Activated CD4-positive, alpha-beta memory T cell treated with anti-CD3 and anti-CD28 coated beads, Interleukin-2, amount 10 ng/mL, durations not matched to agents 7 days and 5 days (primary cell): ENCODE measurements at regions not wholly inside any gene's neighbourhood (a gene's known extent, or its start where the extent isn't known, plus 50 kb on each side); places are given as distances from the start of the nearest gene placed in this dataset.
A peak's percentile ranks its signal among the peaks of the same experiment; 100 is the strongest.

Experiments used
- CTCF ChIA-PET: fragments of 350-600 bp; sonication (Branson Sonifier 250); formaldehyde crosslinking; loops from one replicate; lab custom pipeline; 2021; ENCODE audit warnings: antibody characterized with exemption, inconsistent platforms; lab: Charles Lee
- POLR2A ChIA-PET: fragments of 350-600 bp; sonication (Branson Sonifier 250); formaldehyde crosslinking; loops from one replicate; lab custom pipeline; 2021; ENCODE audit warnings: antibody characterized with exemption; lab: Charles Lee
- DNase-seq: peaks from one replicate; pipeline ENCODE4 v3.0.0-alpha.2; 2020
- H3K27ac Mint-ChIP-seq: one replicate; pipeline ENCODE4 v1.8.0; 2021; ENCODE audit warnings: mild to moderate bottlenecking, mixed read lengths
- H3K27me3 Mint-ChIP-seq: one replicate; pipeline ENCODE4 v1.8.0; 2021; ENCODE audit warnings: mixed read lengths
- H3K36me3 Mint-ChIP-seq: one replicate; pipeline ENCODE4 v1.8.0; 2021; ENCODE audit warnings: low read depth, mixed read lengths
- H3K4me1 Mint-ChIP-seq: one replicate; pipeline ENCODE4 v1.8.0; 2021; ENCODE audit warnings: mixed read lengths
- H3K4me3 Mint-ChIP-seq: one replicate; pipeline ENCODE4 v1.8.0; 2021; ENCODE audit warnings: mild to moderate bottlenecking, mixed read lengths
- H3K9me3 Mint-ChIP-seq: one replicate; pipeline ENCODE4 v1.8.0; 2021; ENCODE audit warnings: mixed read lengths

- H3K27me3 Mint-ChIP-seq, result peaks cover 23% of the 10 kb centered on the region
- no peaks in the 10 kb centered on the region for H3K4me1 Mint-ChIP-seq
- DNase-seq, result peak; percentile 42
- H3K9me3 Mint-ChIP-seq, result no peaks in the 10 kb centered on the region
- H3K36me3 Mint-ChIP-seq, result no peaks in the 10 kb centered on the region
- POLR2A ChIA-PET, result no interaction called here
- H3K27ac Mint-ChIP-seq, result no peak overlapping the region
- H3K4me3 Mint-ChIP-seq, result no peak overlapping the region
- CTCF ChIA-PET, result interaction anchor here (0.6 kb wide), 1 partner anchor 233 kb away, joined by 3 read pairs; no protein-coding TSS in a partner anchor
These were observed 147.6 kb upstream of the CAMK1G start for GRCh38 chr1:209435654-209436566.

DNA sequence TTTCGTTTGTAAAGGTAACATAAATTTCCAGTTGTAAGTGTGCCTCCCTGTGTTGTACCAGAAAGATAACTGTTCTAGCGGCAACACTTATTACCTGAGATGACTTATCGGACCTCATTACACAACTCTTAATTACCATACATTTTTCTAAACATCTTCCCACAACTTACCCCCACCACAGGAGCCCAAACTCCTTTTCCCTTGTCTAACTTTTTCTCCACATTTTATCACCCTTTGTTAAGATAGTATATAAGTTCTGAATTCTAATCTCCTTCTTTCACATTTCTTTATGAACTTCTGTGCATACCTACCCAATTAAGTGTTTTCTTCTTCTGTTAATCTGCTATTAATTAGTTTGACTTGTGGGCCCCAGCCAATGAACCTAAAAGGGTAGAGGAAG, 143.7 kb upstream of the CAMK1G start:
- CTCF ChIA-PET, result no interaction called here
- DNase-seq, result no peak
- Mint-ChIP-seq H3K27ac (no peak overlapping the region), H3K4me1 (no peaks in the 10 kb centered on the region), H3K9me3 (no peaks in the 10 kb centered on the region), H3K36me3 (no peaks in the 10 kb centered on the region), H3K4me3 (no peak overlapping the region), H3K27me3 (peaks cover 15% of the 10 kb centered on the region)
- POLR2A ChIA-PET, result no interaction called here

- no peak for DNase-seq
- CTCF ChIA-PET, result no interaction called here
- Mint-ChIP-seq H3K27ac (no peak overlapping the region), H3K4me3 (no peak overlapping the region), H3K36me3 (no peaks in the 10 kb centered on the region), H3K4me1 (no peaks in the 10 kb centered on the region), H3K9me3 (no peaks in the 10 kb centered on the region), H3K27me3 (peaks cover 7% of the 10 kb centered on the region)
- POLR2A ChIA-PET, result no interaction called here
These were observed 140.1 kb upstream of the CAMK1G start for GRCh38 chr1:209443361-209443931.

GRCh38 chr1:209443975-209444651, 139.4 kb upstream of the CAMK1G start:
- Mint-ChIP-seq H3K27me3 (peaks cover 7% of the 10 kb centered on the region), H3K4me1 (no peaks in the 10 kb centered on the region), H3K36me3 (no peaks in the 10 kb centered on the region), H3K4me3 (no peak overlapping the region), H3K27ac (no peak overlapping the region), H3K9me3 (no peaks in the 10 kb centered on the region)
- ChIA-PET CTCF (no interaction called here), POLR2A (no interaction called here)
- DNase-seq, result no peak

GRCh38 chr1:209444961-209445360, 138.6 kb upstream of the CAMK1G start:
- no peak overlapping the region for H3K4me3 Mint-ChIP-seq

DNA sequence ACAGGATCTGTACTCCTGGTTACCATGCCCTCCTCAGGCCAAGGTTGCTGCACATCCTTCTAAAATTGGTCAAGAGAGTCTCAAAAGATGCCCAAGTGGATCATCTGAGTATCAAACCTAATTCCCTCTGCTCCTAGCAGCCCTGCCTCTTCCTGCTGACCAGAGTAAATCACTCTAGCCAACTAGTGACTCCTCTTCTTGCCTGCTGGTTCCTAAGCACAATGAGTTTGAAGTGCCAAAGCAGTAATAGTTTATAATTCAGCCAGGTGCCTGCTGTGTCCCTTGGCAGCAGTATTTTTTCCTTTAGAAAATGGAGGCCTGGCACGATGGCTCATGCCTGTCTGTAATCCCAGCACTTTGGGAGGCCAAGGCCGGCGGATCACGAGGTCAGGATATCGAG, 137.9 kb upstream of the CAMK1G start:
- Mint-ChIP-seq H3K4me3 (no peak overlapping the region), H3K27me3 (peaks cover 4% of the 10 kb centered on the region), H3K4me1 (no peaks in the 10 kb centered on the region), H3K9me3 (no peaks in the 10 kb centered on the region), H3K27ac (no peak overlapping the region), H3K36me3 (no peaks in the 10 kb centered on the region)
- POLR2A ChIA-PET, result no interaction called here
- CTCF ChIA-PET, result no interaction called here
- DNase-seq, result no peak

More at GRCh38 chr1:209444961-209445360, 138.6 kb upstream of the CAMK1G start:
- Mint-ChIP-seq H3K27ac (no peak overlapping the region), H3K36me3 (no peaks in the 10 kb centered on the region), H3K27me3 (peaks cover 6% of the 10 kb centered on the region), H3K4me1 (no peaks in the 10 kb centered on the region), H3K9me3 (no peaks in the 10 kb centered on the region)
- DNase-seq, result no peak
- ChIA-PET CTCF (interaction anchor here (0.5 kb wide), 1 partner anchor 1868 kb away, joined by 3 read pairs; no protein-coding TSS in a partner anchor), POLR2A (no interaction called here)

- no peak overlapping the region for H3K4me3 Mint-ChIP-seq
- H3K9me3 Mint-ChIP-seq, result no peaks in the 10 kb centered on the region
- no peak overlapping the region for H3K27ac Mint-ChIP-seq
- H3K27me3 Mint-ChIP-seq, result peaks cover 2% of the 10 kb centered on the region
- POLR2A ChIA-PET, result no interaction called here
- CTCF ChIA-PET, result no interaction called here
- H3K4me1 Mint-ChIP-seq, result no peaks in the 10 kb centered on the region
- no peak for DNase-seq
- H3K36me3 Mint-ChIP-seq, result no peaks in the 10 kb centered on the region
These were observed 137.2 kb upstream of the CAMK1G start for GRCh38 chr1:209446356-209446755.

GRCh38 chr1:209454340-209454994, 129.0 kb upstream of the CAMK1G start:
- CTCF ChIA-PET, result interaction anchor here (0.9 kb wide), 1 partner anchor 59 kb away, joined by 4 read pairs; no protein-coding TSS in a partner anchor

GRCh38 chr1:209455145-209455544, 128.4 kb upstream of the CAMK1G start:
- Mint-ChIP-seq H3K4me3 (no peak overlapping the region), H3K27ac (no peak overlapping the region), H3K9me3 (no peaks in the 10 kb centered on the region), H3K4me1 (no peaks in the 10 kb centered on the region), H3K27me3 (peaks cover 14% of the 10 kb centered on the region), H3K36me3 (no peaks in the 10 kb centered on the region)
- ChIA-PET POLR2A (no interaction called here), CTCF (interaction anchor here (0.9 to 1.0 kb wide), 2 partner anchors 58 to 112 kb away, joined by 3 to 4 read pairs; no protein-coding TSS in a partner anchor)
- no peak for DNase-seq

More at GRCh38 chr1:209454340-209454994, 129.0 kb upstream of the CAMK1G start:
- Mint-ChIP-seq H3K36me3 (no peaks in the 10 kb centered on the region), H3K27me3 (peaks cover 14% of the 10 kb centered on the region), H3K27ac (no peak overlapping the region), H3K9me3 (no peaks in the 10 kb centered on the region), H3K4me3 (no peak overlapping the region), H3K4me1 (no peaks in the 10 kb centered on the region)
- no peak for DNase-seq
- POLR2A ChIA-PET, result no interaction called here

DNA sequence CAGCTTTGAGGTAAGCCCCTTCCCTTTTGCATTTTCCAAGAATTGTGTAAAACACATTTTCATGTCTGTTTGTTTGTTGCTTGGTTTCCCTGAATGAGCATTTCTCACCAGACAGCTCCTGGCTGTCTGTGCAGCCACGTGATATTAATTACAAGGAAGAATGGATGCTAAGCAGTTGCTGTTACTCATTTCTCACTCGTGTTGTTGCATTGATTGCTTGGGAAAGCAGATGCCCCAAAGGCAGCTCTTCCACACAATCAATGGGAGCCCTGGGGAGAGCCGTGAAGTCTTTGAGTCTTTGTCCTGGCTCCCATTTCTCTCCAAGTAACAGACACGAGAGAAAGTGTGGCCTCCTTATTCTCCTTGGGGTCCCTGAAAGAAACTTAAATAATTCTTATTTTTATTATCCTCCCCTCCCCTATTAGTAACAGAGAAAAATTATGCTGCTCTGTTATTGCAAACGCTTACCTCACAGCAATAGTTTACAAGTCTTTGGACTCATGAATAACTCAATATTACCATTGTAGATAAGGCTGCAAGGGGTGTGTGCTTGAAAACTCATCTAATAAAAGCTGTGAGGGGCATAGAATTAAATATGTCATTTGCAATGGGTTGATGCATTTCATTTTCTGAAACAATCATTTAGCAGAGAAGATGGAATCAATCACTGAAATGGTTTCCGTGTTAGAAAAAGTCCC, 127.7 kb upstream of the CAMK1G start:
- Mint-ChIP-seq H3K36me3 (no peaks in the 10 kb centered on the region), H3K4me1 (no peaks in the 10 kb centered on the region), H3K27ac (no peak overlapping the region), H3K4me3 (no peak overlapping the region), H3K9me3 (no peaks in the 10 kb centered on the region), H3K27me3 (peaks cover 14% of the 10 kb centered on the region)
- no peak for DNase-seq
- POLR2A ChIA-PET, result no interaction called here
- CTCF ChIA-PET, result interaction anchor here (1.0 kb wide), 1 partner anchor 111 kb away, joined by 3 read pairs; no protein-coding TSS in a partner anchor

GRCh38 chr1:209456878-209457277, 126.6 kb upstream of the CAMK1G start:
- Mint-ChIP-seq H3K27me3 (peaks cover 20% of the 10 kb centered on the region), H3K9me3 (peaks cover 4% of the 10 kb centered on the region), H3K36me3 (no peaks in the 10 kb centered on the region), H3K27ac (no peak overlapping the region), H3K4me3 (no peak overlapping the region), H3K4me1 (no peaks in the 10 kb centered on the region)
- CTCF ChIA-PET, result no interaction called here
- no peak for DNase-seq
- POLR2A ChIA-PET, result no interaction called here

DNA sequence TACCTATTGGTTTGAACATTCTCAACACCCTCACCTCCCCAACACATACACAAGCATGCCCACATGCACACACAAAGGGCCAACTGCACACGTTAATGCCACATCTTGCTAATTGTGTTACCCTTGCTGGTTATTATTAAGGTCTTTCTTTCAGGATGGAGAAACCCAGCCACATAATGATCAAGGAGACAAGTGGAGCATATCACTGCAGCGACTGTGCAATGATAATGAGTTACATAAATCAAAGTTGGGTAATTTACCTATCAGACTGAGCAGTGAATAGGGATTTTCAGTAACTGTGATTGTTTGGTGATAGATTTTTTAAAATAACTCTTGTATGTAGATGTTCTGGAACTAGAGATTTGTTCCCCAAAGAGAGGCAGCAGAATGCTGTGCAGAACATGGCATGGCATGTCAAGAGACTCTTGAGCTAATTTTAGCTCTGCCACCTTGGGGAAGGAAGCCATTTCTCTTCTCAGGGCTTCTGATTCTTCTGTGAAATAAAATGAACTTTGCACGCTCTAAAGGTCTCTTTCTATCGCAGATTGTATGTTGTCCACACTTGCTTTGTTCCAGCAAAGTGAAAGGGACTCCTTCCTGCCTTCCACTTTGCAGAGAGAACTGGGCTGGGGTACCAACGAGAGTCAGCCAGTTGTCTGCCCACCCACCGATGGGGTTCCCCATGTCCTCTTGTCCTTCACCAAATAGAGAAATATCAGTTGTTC, 126.0 kb upstream of the CAMK1G start:
- H3K4me1 Mint-ChIP-seq, result no peaks in the 10 kb centered on the region
- POLR2A ChIA-PET, result no interaction called here
- CTCF ChIA-PET, result interaction anchor here (0.5 kb wide), 1 partner anchor 829 kb away, joined by 4 read pairs; no protein-coding TSS in a partner anchor
- peaks cover 4% of the 10 kb centered on the region for H3K9me3 Mint-ChIP-seq
- H3K4me3 Mint-ChIP-seq, result no peak overlapping the region
- H3K27me3 Mint-ChIP-seq, result peaks cover 25% of the 10 kb centered on the region
- no peak overlapping the region for H3K27ac Mint-ChIP-seq
- H3K36me3 Mint-ChIP-seq, result no peaks in the 10 kb centered on the region
- no peak for DNase-seq
